Transverse colon (tissue), 4 donors: ENCODE measurements at regions not wholly inside any gene's neighbourhood (a gene's known extent, or its start where the extent isn't known, plus 50 kb on each side); places are given as distances from the start of the nearest gene placed in this dataset.
A peak's percentile ranks its signal among the peaks of the same experiment; 100 is the strongest.

Experiments
- DNase-seq: peaks from one replicate; pipeline ENCODE4 v3.0.0-alpha.2; 2019
- H3K27ac ChIP-seq, 4 donors: fragments of 200-600 bp; sonication (generic); 2 replicates each; pipeline ENCODE4 v1.5.1; 2016 to 2018; ENCODE audit warnings: inconsistent platforms in 4 of 4
- H3K27me3 ChIP-seq: fragments of 200-600 bp; sonication (generic); 2 replicates; pipeline ENCODE4 v1.5.1; 2017; ENCODE audit warnings: inconsistent platforms
- H3K36me3 ChIP-seq, 4 donors: fragments of 200-600 bp; sonication (generic); 2 replicates each; pipeline ENCODE4 v1.5.1; 2017 to 2019; ENCODE audit warnings: inconsistent platforms in 4 of 4
- H3K4me1 ChIP-seq, 4 donors: fragments of 200-600 bp; sonication (generic); 2 replicates each; pipeline ENCODE4 v1.5.1; 2017 to 2020; ENCODE audit warnings: inconsistent platforms in 4 of 4
- H3K4me3 ChIP-seq, 4 donors: fragments of 200-600 bp; sonication (generic); 1 replicate in 1 of 4; 2 replicates in 3 of 4; pipeline versions ENCODE4 v1.5.1 to v1.6.1; 2017 to 2019; ENCODE audit warnings: inconsistent platforms in 4 of 4
- H3K9me3 ChIP-seq, 2 donors: fragments of 200-600 bp; sonication (generic); 2 replicates each; pipeline ENCODE4 v1.5.1; 2017 to 2019; ENCODE audit warnings: inconsistent platforms in 2 of 2
- EP300 ChIP-seq: sonication (generic); formaldehyde crosslinking; IDR thresholded peaks from one replicate; pipeline ENCODE4 v1.6.1; 2017; ENCODE audit warnings: antibody characterized with exemption, low read depth
- POLR2A ChIP-seq: fragments of 450-650 bp; IDR thresholded peaks from one replicate; pipeline ENCODE4 v1.6.1; 2016; ENCODE audit warnings: antibody characterized with exemption, mild to moderate bottlenecking, moderate library complexity
- POLR2AphosphoS5 ChIP-seq, 3 donors: sonication (generic); formaldehyde crosslinking; IDR thresholded peaks; one replicate each; pipeline ENCODE4 v1.6.1; 2016; ENCODE audit warnings: antibody characterized with exemption in 3 of 3
- WGBS, 2 donors: methylation state at CpG; one replicate each; pipeline ENCODE4 v1.1.5; 2018; ENCODE audit warnings: low coverage in 1 of 2; 5-methylcytosine and 5-hydroxymethylcytosine counted together
- in situ Hi-C, 4 donors: fragments of 200-750 bp; cut with MboI; loops; one replicate each; pipeline versions ENCODE4 v1.15.0 to v1.15.1; 2017; ENCODE audit warnings: low sequenced_read_pairs in 3 of 4, low pct_ligation_motif_present in 1 of 4, low pct_unique_long_range_greater_than_20kb in 1 of 4
- intact Hi-C: fragments of 100-400 bp; cut with DNase I; formaldehyde crosslinking; loops from one replicate; pipeline ENCODE4 v1.15.1; 2023; ENCODE audit warnings: low total_unique reads
- TF ChIP-seq, protein P1 (sequence below), 5 experiments: fragments of 200-600 bp in 3 of 5; fragments of 450-650 bp in 2 of 5; sonication (generic) in 3 of 5; IDR thresholded peaks; 1 replicate in 2 of 5; 2 replicates in 3 of 5; pipeline ENCODE4 v1.5.1; 2016 to 2017; ENCODE audit warnings: antibody characterized with exemption in 5 of 5, inconsistent platforms in 3 of 5, mild to moderate bottlenecking in 2 of 5, moderate library complexity in 1 of 5

DNA sequence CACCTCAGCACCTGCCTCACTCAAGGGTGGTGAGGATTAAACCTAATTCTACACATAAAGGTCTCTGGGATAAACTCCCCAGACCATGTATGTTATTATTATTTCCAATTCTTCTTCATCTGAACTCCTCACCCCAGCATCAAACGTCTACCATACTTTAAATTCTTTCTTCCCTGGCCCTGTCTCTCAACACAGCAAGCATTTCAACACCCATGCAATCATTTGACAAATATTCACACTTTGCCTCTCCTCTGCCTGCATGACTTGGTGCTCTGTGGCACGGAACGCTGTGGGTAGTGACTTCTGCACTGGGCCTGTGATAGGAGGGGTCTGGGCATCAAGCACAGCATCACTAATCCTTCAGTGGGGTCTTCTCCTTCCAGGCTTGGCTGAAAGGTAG lies 490.8 kb downstream of the TNS3 start:
- no peak for DNase-seq
- Histone ChIP-seq H3K27ac (no peak overlapping the region), H3K4me1 (peaks cover 0 to 2% (median 0%) of the 10 kb centered on the region in 4 donors), H3K27me3 (no peaks in the 10 kb centered on the region), H3K9me3 (no peaks in the 10 kb centered on the region), H3K4me3 (no peak overlapping the region), H3K36me3 (no peaks in the 10 kb centered on the region)
- intact Hi-C loops = loop anchor here (2.0 kb wide), 1 partner anchor 1168 kb away; no protein-coding TSS in a partner anchor
- WGBS, 2 donors = 60 to 64% methylated on average over 1 to 3 of the region's 3 CpGs
- in situ Hi-C loops = loop anchor here in 1 of 4 donors (10.0 kb wide), 1 partner anchor 1176 kb away; no protein-coding TSS in a partner anchor
- TF ChIP-seq, protein P1, sequence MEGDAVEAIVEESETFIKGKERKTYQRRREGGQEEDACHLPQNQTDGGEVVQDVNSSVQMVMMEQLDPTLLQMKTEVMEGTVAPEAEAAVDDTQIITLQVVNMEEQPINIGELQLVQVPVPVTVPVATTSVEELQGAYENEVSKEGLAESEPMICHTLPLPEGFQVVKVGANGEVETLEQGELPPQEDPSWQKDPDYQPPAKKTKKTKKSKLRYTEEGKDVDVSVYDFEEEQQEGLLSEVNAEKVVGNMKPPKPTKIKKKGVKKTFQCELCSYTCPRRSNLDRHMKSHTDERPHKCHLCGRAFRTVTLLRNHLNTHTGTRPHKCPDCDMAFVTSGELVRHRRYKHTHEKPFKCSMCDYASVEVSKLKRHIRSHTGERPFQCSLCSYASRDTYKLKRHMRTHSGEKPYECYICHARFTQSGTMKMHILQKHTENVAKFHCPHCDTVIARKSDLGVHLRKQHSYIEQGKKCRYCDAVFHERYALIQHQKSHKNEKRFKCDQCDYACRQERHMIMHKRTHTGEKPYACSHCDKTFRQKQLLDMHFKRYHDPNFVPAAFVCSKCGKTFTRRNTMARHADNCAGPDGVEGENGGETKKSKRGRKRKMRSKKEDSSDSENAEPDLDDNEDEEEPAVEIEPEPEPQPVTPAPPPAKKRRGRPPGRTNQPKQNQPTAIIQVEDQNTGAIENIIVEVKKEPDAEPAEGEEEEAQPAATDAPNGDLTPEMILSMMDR (IDR thresholded peaks at IDR 0.05) = no peak
- TF ChIP-seq POLR2AphosphoS5 (IDR thresholded peaks at IDR 0.05) (no peak), POLR2A (no peak), EP300 (no peak)

DNA sequence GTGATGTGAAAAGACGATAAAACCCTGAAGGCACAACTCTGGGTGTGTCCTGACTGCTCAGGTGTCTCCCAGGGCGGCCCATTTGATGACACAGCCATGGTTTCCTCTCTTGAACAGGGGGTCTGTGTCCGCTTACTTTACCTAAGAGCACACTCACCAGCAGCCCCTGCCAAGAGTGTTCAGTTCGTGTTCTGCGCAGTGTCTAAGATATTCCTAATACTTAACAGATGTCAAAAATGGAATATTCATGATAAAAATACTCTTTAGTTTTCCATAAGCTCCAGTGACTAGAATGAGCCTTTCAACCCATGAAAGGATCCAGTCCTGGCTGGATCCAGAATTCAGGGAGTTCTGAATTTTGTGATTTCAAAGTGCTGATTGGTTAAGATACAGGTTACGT lies 492.4 kb downstream of the TNS3 start:
- in situ Hi-C loops = loop anchor here in 3 of 4 donors (5.0 to 10.0 kb wide), 2 partner anchors 1162 to 1165 kb away; partner anchors contain the start of gene IGFBP3 (in 2 of the 3)
- H3K27ac ChIP-seq = no peak overlapping the region
- no peak for DNase-seq
- H3K4me3 ChIP-seq = no peak overlapping the region
- no peaks in the 10 kb centered on the region for H3K9me3 ChIP-seq
- intact Hi-C loops = no loop called here
- H3K36me3 ChIP-seq = no peaks in the 10 kb centered on the region
- peaks cover 0 to 2% (median 0%) of the 10 kb centered on the region in 4 donors for H3K4me1 ChIP-seq
- 78 to 80% methylated on average over 5 to 6 of the region's 6 CpGs for WGBS, 2 donors
- H3K27me3 ChIP-seq = no peaks in the 10 kb centered on the region
- TF ChIP-seq, protein P1 (IDR thresholded peaks at IDR 0.05) = no peak
- TF ChIP-seq POLR2AphosphoS5 (IDR thresholded peaks at IDR 0.05) = no peak
- no peak for TF ChIP-seq POLR2A
- no peak for TF ChIP-seq EP300

DNA sequence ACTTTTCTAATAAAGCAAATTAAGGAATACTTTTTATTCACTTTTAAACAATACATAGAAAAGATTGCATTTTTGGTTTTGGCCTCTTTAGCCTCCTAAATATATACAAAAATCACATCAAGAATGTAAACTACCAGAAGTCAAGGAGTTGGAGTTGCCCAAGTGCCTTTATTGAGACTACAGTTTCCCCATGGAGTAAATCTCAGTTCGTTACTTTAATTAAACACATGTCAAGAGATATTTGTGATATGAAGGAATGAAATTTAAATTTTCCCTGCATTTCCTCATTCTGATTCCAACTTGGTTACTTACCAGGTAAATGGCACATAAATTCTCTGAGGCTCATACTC lies 492.9 kb downstream of the TNS3 start:
- intact Hi-C loops (no loop called here), in situ Hi-C loops (loop anchor here in 3 of 4 donors (5.0 to 10.0 kb wide), 2 partner anchors 1162 to 1164 kb away; partner anchors contain the start of gene IGFBP3 (in 2 of the 3))
- Histone ChIP-seq H3K36me3 (no peaks in the 10 kb centered on the region), H3K27ac (no peak overlapping the region), H3K9me3 (no peaks in the 10 kb centered on the region), H3K4me3 (no peak overlapping the region), H3K27me3 (no peaks in the 10 kb centered on the region), H3K4me1 (peaks cover 0 to 2% (median 0%) of the 10 kb centered on the region in 4 donors)
- no peak for DNase-seq
- 14 to 36% methylated on average over 1 of the region's 1 CpG for WGBS, 2 donors
- TF ChIP-seq POLR2AphosphoS5 (IDR thresholded peaks at IDR 0.05) (no peak), POLR2A (no peak), EP300 (no peak)
- TF ChIP-seq, protein P1 (IDR thresholded peaks at IDR 0.05) = no peak

DNA sequence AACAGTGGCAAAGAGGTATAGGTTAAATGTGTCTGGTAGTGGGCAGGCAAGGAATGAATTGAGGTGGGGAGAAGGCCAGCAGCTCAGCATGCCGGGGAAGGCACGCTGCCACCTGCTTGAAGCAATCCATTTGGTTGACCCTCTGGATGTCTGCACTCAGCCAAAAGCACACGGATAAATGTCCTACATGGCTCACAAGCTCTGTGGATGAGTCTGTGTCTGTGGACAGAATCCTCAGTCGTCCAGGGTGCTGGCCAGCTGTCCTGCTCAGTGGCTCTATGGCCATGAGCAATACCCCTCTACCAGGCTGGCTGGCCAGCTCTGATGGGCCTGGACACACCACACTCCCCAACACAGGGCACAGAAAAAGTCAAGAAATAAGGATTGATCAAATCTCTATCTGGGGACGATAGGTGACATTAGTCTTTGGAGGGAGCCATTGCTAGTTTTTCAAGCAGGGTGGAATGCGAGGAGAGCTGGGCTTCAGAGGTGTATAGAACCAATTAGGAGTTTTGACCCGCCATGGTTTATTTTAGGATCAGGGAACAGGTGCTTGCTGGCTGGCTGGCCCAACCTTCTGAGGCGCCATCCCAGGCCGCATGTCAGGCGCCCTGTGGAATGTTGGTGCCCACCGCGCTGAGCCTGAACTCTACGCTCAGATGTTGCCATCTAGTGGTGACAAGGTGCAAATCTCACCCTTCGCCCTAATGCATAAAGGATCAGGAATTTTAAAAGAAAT lies 493.4 kb downstream of the TNS3 start:
- intact Hi-C loops (no loop called here), in situ Hi-C loops (loop anchor here in 3 of 4 donors (5.0 to 10.0 kb wide), 2 partner anchors 1161 to 1164 kb away; partner anchors contain the start of gene IGFBP3 (in 2 of the 3))
- Histone ChIP-seq H3K27ac (no peak overlapping the region), H3K27me3 (no peaks in the 10 kb centered on the region), H3K4me1 (peaks cover 0 to 2% (median 0%) of the 10 kb centered on the region in 4 donors), H3K9me3 (no peaks in the 10 kb centered on the region), H3K4me3 (no peak overlapping the region), H3K36me3 (no peaks in the 10 kb centered on the region)
- WGBS, 2 donors = 31 to 41% methylated on average over 9 to 13 of the region's 14 CpGs
- no peak for TF ChIP-seq EP300
- TF ChIP-seq, protein P1 (IDR thresholded peaks at IDR 0.05) = peak; percentile 85 to 88 (median 86)
- DNase-seq = peak; percentile 27
